Activated CD8-positive, alpha-beta T cell treated with anti-CD3 and anti-CD28 coated beads for 36 hours (primary cell): ENCODE measurements at regions not wholly inside any gene's neighbourhood (a gene's known extent, or its start where the extent isn't known, plus 50 kb on each side); places are given as distances from the start of the nearest gene placed in this dataset.
"Not testable (repeated sequence)": the region's sequence is repeated elsewhere in the genome, so short reads cannot be mapped to it uniquely, and the experiment has no call there.

ENCODE experiments used
- ATAC-seq: fragments of 200-7000 bp; cut with Tn5 transposase; one replicate; pipeline ENCODE4 v1.10.0; 2021; ENCODE audit warnings: mild to moderate bottlenecking, moderate library complexity
- CTCF ChIA-PET: fragments of 350-600 bp; sonication (Branson Sonifier 250); formaldehyde crosslinking; loops from one replicate; lab custom pipeline; 2021; ENCODE audit warnings: antibody characterized with exemption; lab: Charles Lee
- POLR2A ChIA-PET: fragments of 350-600 bp; sonication (Branson Sonifier 250); formaldehyde crosslinking; loops from one replicate; lab custom pipeline; 2021; ENCODE audit warnings: antibody characterized with exemption; lab: Charles Lee
- DNase-seq: peaks from one replicate; pipeline ENCODE4 v3.0.0-alpha.2; 2020
- H3K27ac Mint-ChIP-seq: one replicate; pipeline ENCODE4 v1.8.0; 2021; ENCODE audit warnings: mild to moderate bottlenecking, mixed read lengths
- H3K27me3 Mint-ChIP-seq: one replicate; pipeline ENCODE4 v1.8.0; 2021; ENCODE audit warnings: mixed read lengths
- H3K36me3 Mint-ChIP-seq: one replicate; pipeline ENCODE4 v1.8.0; 2021; ENCODE audit warnings: low read depth, mixed read lengths
- H3K4me1 Mint-ChIP-seq: one replicate; pipeline ENCODE4 v1.8.0; 2021; ENCODE audit warnings: low read depth, mixed read lengths
- H3K4me3 Mint-ChIP-seq: one replicate; pipeline ENCODE4 v1.8.0; 2021; ENCODE audit warnings: mild to moderate bottlenecking, moderate library complexity, mixed read lengths
- H3K9me3 Mint-ChIP-seq: one replicate; pipeline ENCODE4 v1.8.0; 2021; ENCODE audit warnings: mixed read lengths
- CTCF ChIP-seq: fragments of 200-600 bp; IDR thresholded peaks from one replicate; pipeline ENCODE4 v1.8.0; 2022; ENCODE audit warnings: antibody characterized with exemption, mild to moderate bottlenecking
- intact Hi-C: fragments of 100-400 bp; cut with micrococcal nuclease; formaldehyde crosslinking; loops from one replicate; pipeline ENCODE4 v1.10.0; 2022

- H3K27me3 Mint-ChIP-seq: no peaks in the 10 kb centered on the region
- ChIA-PET POLR2A (no interaction called here), CTCF (no interaction called here)
- H3K4me3 Mint-ChIP-seq: no peak overlapping the region
- no peaks in the 10 kb centered on the region for H3K4me1 Mint-ChIP-seq
- ATAC-seq (no peak), DNase-seq (no peak)
- H3K36me3 Mint-ChIP-seq: no peaks in the 10 kb centered on the region
- TF ChIP-seq CTCF: no peak
- H3K27ac Mint-ChIP-seq: no peak overlapping the region
- H3K9me3 Mint-ChIP-seq: peaks cover 6% of the 10 kb centered on the region
- intact Hi-C loops: no loop called here
Measured at GRCh38 chr18:30687501-30687900, 355.0 kb downstream of the DSC3 start.

- intact Hi-C loops: no loop called here
- no peak for DNase-seq
- H3K4me3 Mint-ChIP-seq: no peak overlapping the region
Measured at GRCh38 chr18:30684825-30685481, 357.6 kb downstream of the DSC3 start.

GRCh38 chr18:30683836-30684235, 358.7 kb downstream of the DSC3 start:
- Mint-ChIP-seq H3K9me3 (peaks cover 8% of the 10 kb centered on the region), H3K27ac (no peak overlapping the region), H3K4me1 (no peaks in the 10 kb centered on the region), H3K27me3 (no peaks in the 10 kb centered on the region), H3K4me3 (no peak overlapping the region), H3K36me3 (no peaks in the 10 kb centered on the region)
- CTCF ChIA-PET: no interaction called here
- no peak for TF ChIP-seq CTCF
- ATAC-seq (no peak), DNase-seq (no peak)
- POLR2A ChIA-PET: no interaction called here
- intact Hi-C loops: no loop called here

More at GRCh38 chr18:30684825-30685481, 357.6 kb downstream of the DSC3 start:
- Mint-ChIP-seq H3K4me1 (no peaks in the 10 kb centered on the region), H3K27me3 (no peaks in the 10 kb centered on the region), H3K9me3 (peaks cover 8% of the 10 kb centered on the region), H3K36me3 (no peaks in the 10 kb centered on the region), H3K27ac (no peak overlapping the region)
- no peak for TF ChIP-seq CTCF
- POLR2A ChIA-PET: no interaction called here
- no peak for ATAC-seq
- CTCF ChIA-PET: no interaction called here

- Mint-ChIP-seq H3K4me1 (no peaks in the 10 kb centered on the region), H3K9me3 (peaks cover 5% of the 10 kb centered on the region), H3K36me3 (no peaks in the 10 kb centered on the region), H3K27ac (no peak overlapping the region), H3K4me3 (no peak overlapping the region), H3K27me3 (no peaks in the 10 kb centered on the region)
- ChIA-PET POLR2A (no interaction called here), CTCF (no interaction called here)
- ATAC-seq (no peak), DNase-seq (no peak)
- no peak for TF ChIP-seq CTCF
- intact Hi-C loops: no loop called here
Measured at GRCh38 chr18:30682672-30683071, 359.9 kb downstream of the DSC3 start.

GRCh38 chr18:30679285-30679930, 363.1 kb downstream of the DSC3 start:
- POLR2A ChIA-PET: no interaction called here
- no peak for ATAC-seq
- Mint-ChIP-seq H3K9me3 (peaks cover 2% of the 10 kb centered on the region), H3K4me1 (no peaks in the 10 kb centered on the region), H3K27ac (no peak overlapping the region), H3K36me3 (no peaks in the 10 kb centered on the region), H3K4me3 (no peak overlapping the region), H3K27me3 (no peaks in the 10 kb centered on the region)
- no peak for DNase-seq
- CTCF ChIA-PET: no interaction called here
- no peak for TF ChIP-seq CTCF
- intact Hi-C loops: no loop called here

GRCh38 chr18:30677813-30678212, 364.7 kb downstream of the DSC3 start:
- CTCF ChIA-PET, POLR2A ChIA-PET, H3K36me3 Mint-ChIP-seq, H3K9me3 Mint-ChIP-seq, H3K4me1 Mint-ChIP-seq, ATAC-seq, intact Hi-C loops, H3K27me3 Mint-ChIP-seq, H3K27ac Mint-ChIP-seq, H3K4me3 Mint-ChIP-seq, DNase-seq: not testable (repeated sequence)
